Small intestine (tissue), 7 donors: ENCODE measurements at regions not wholly inside any gene's neighbourhood (a gene's known extent, or its start where the extent isn't known, plus 50 kb on each side); places are given as distances from the start of the nearest gene placed in this dataset.

Experiments used
- DNase-seq, 2 donors: peaks; one replicate each; pipeline versions ENCODE4 v3.0.0 to v3.0.0-alpha.2; 2013
- FAIRE-seq: peaks from 2 replicates; lab custom pipeline; 2012; peaks lifted over from hg19 to GRCh38; lab: Jason Lieb, UNC
- H3K27ac ChIP-seq, 3 donors: one replicate each; pipeline ENCODE4 v1.5.1; 2013; ENCODE audit warnings: low read length in 2 of 3, mild to moderate bottlenecking in 2 of 3, control low read depth in 1 of 3, inconsistent platforms in 1 of 3, low read depth in 1 of 3, moderate library complexity in 1 of 3
- H3K27me3 ChIP-seq, 3 donors: one replicate each; pipeline ENCODE4 v1.6.1; 2013; ENCODE audit warnings: low read length in 3 of 3, inconsistent platforms in 1 of 3; ENCODE audit not compliant: control insufficient read depth in 3 of 3, insufficient read depth in 3 of 3
- H3K36me3 ChIP-seq, 3 donors: one replicate each; pipeline ENCODE4 v1.6.1; 2013; ENCODE audit warnings: low read length in 3 of 3, inconsistent platforms in 1 of 3, low read depth in 1 of 3, mild to moderate bottlenecking in 1 of 3, moderate library complexity in 1 of 3; ENCODE audit not compliant: control insufficient read depth in 3 of 3, insufficient read depth in 2 of 3
- H3K4me1 ChIP-seq, 3 donors: one replicate each; pipeline ENCODE4 v1.6.1; 2013; ENCODE audit warnings: low read length in 2 of 3, inconsistent platforms in 1 of 3, low read depth in 1 of 3, mild to moderate bottlenecking in 1 of 3, moderate library complexity in 1 of 3; ENCODE audit not compliant: control insufficient read depth in 3 of 3, insufficient read depth in 2 of 3
- H3K4me3 ChIP-seq, 3 donors: one replicate each; pipeline ENCODE4 v1.5.1; 2013; ENCODE audit warnings: low read length in 3 of 3, control low read depth in 1 of 3, inconsistent platforms in 1 of 3, low read depth in 1 of 3, mild to moderate bottlenecking in 1 of 3, moderate library complexity in 1 of 3
- H3K9me3 ChIP-seq, 2 donors: one replicate each; pipeline ENCODE4 v1.6.1; 2013; ENCODE audit warnings: low read depth in 1 of 2, low read length in 1 of 2; ENCODE audit not compliant: control insufficient read depth in 2 of 2, insufficient read depth in 1 of 2
- WGBS, 3 donors: extraction: QIAGEN DNeasy Blood & Tissue Kit; methylation state at CpG; one replicate each; pipeline ENCODE4 v1.1.7; 2013; 5-methylcytosine and 5-hydroxymethylcytosine counted together
- donor health status: healthy with polysubstance abuse.
- donor health status: control.
- donor health status: control.
- donor health status: Bipolar disorder and iron deficiency.
- donor health status: healthy.

- Histone ChIP-seq H3K27me3 (no peaks in the 10 kb centered on the region), H3K4me1 (no peaks in the 10 kb centered on the region), H3K36me3 (no peaks in the 10 kb centered on the region), H3K4me3 (no peak overlapping the region), H3K9me3 (no peaks in the 10 kb centered on the region), H3K27ac (no peak overlapping the region)
- 79 to 86% (median 80%) methylated on average over 6 of the region's 6 CpGs for WGBS, 3 donors
- FAIRE-seq (no peak), DNase-seq (no peak)
These were observed 57.4 kb upstream of the NMNAT3 start for GRCh38 chr3:139735191-139735590.

- Histone ChIP-seq H3K27ac (no peak overlapping the region), H3K27me3 (no peaks in the 10 kb centered on the region), H3K9me3 (no peaks in the 10 kb centered on the region), H3K36me3 (no peaks in the 10 kb centered on the region), H3K4me1 (no peaks in the 10 kb centered on the region), H3K4me3 (no peak overlapping the region)
- FAIRE-seq (no peak), DNase-seq (no peak)
- WGBS, 3 donors, result 74 to 90% (median 84%) methylated on average over 1 of the region's 1 CpG
These were observed 55.0 kb upstream of the NMNAT3 start for GRCh38 chr3:139732729-139733128.

- DNase-seq (no peak), FAIRE-seq (no peak)
- H3K27ac ChIP-seq, result no peak overlapping the region
- H3K27me3 ChIP-seq, result no peaks in the 10 kb centered on the region
- no peaks in the 10 kb centered on the region for H3K9me3 ChIP-seq
- H3K4me1 ChIP-seq, result no peaks in the 10 kb centered on the region
- H3K36me3 ChIP-seq, result no peaks in the 10 kb centered on the region
- H3K4me3 ChIP-seq, result no peak overlapping the region
- 80 to 85% (median 83%) methylated on average over 2 of the region's 2 CpGs for WGBS, 3 donors
These were observed 51.5 kb upstream of the NMNAT3 start for GRCh38 chr3:139729300-139729699.

GRCh38 chr3:139728414-139728813 lies 50.6 kb upstream of the NMNAT3 start:
- DNase-seq (no peak), FAIRE-seq (no peak)
- Histone ChIP-seq H3K27ac (no peak overlapping the region), H3K27me3 (no peaks in the 10 kb centered on the region), H3K9me3 (no peaks in the 10 kb centered on the region), H3K36me3 (no peaks in the 10 kb centered on the region), H3K4me3 (no peak overlapping the region), H3K4me1 (no peaks in the 10 kb centered on the region)
- WGBS, 3 donors, result 86 to 91% (median 86%) methylated on average over 5 of the region's 5 CpGs
